ENCODE measurements at regions not wholly inside any gene's neighbourhood (a gene's known extent, or its start where the extent isn't known, plus 50 kb on each side); places are given as distances from the start of the nearest gene placed in this dataset.

DNA sequence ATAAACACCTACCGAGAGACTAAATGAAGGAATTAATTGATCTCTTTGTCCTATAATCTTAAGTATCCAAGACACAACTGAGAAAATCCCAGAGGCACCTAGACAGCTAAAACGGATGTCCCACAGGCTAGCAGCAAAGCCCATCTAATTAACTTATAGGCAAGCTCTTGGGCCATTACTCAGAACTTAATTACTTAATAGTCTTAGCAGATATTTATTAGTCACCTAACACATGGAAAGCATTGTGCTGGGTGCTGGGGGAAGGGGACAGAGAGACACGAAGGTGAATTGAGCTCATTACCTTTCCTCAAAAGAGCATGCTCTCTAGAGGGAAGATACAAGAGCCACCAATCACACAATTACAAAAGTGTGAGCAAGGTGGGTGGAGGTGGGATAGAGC, 189.8 kb upstream of the PROK2 start:
- DNase-seq (ENCODE audit: extremely low spot score in 2 of 2) = no peak
- no peaks in the 10 kb centered on the region for H3K27me3 ChIP-seq
- no peaks in the 10 kb centered on the region for H3K36me3 ChIP-seq
- H3K9me3 ChIP-seq = no peaks in the 10 kb centered on the region
- H3K27ac ChIP-seq = no peak overlapping the region
- intact Hi-C loops (cut with DNase I) = no loop called here
- H3K4me1 ChIP-seq = no peaks in the 10 kb centered on the region
- no peak for TF ChIP-seq POLR2AphosphoS5 (IDR thresholded peaks at IDR 0.05; ENCODE audit: insufficient read depth in 1 of 2, low read depth in 1 of 2)
- TF ChIP-seq, protein P1, sequence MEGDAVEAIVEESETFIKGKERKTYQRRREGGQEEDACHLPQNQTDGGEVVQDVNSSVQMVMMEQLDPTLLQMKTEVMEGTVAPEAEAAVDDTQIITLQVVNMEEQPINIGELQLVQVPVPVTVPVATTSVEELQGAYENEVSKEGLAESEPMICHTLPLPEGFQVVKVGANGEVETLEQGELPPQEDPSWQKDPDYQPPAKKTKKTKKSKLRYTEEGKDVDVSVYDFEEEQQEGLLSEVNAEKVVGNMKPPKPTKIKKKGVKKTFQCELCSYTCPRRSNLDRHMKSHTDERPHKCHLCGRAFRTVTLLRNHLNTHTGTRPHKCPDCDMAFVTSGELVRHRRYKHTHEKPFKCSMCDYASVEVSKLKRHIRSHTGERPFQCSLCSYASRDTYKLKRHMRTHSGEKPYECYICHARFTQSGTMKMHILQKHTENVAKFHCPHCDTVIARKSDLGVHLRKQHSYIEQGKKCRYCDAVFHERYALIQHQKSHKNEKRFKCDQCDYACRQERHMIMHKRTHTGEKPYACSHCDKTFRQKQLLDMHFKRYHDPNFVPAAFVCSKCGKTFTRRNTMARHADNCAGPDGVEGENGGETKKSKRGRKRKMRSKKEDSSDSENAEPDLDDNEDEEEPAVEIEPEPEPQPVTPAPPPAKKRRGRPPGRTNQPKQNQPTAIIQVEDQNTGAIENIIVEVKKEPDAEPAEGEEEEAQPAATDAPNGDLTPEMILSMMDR (IDR thresholded peaks at IDR 0.05) = no peak
- no peak for TF ChIP-seq POLR2A (IDR thresholded peaks at IDR 0.05)
- no peak overlapping the region for H3K4me3 ChIP-seq

DNA sequence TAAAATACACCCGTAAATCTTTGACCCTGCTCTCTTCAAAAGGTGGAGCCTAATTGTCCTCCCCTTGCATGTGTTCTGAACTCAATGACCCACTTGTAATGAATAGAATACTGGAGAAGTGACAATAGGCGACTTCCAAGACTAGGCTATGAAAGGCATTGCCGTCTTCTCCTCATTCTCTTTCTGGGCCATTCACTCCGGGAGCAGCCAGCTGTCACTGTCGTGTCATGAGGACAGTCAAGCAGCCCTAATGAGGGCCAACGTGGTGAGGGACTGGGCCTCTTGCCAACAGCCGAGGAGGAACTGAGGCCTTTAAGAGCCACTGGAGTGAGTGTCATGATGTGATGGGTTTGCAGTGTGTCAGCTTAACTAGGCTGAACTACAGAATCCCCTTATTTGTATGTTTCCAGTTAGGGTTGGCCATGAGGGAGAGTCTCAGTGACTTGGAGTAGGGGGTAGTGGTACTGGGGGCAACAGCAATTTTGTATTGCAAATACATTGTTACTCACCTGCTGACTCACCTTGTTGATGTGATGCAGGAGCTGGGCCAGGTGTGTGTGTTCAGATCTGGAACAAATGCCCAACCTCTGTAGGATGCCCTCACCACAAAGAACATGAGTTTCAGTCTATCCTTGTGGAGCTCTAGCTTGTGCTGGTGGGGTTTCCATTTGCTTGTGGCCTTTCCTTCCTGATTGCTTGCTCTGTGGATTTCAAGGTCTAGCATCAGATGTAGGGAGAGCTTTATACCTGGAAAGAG, 188.5 kb upstream of the PROK2 start:
- intact Hi-C loops (cut with DNase I) = no loop called here
- no peak for DNase-seq (ENCODE audit: extremely low spot score in 2 of 2)
- Histone ChIP-seq H3K27ac (no peak overlapping the region), H3K9me3 (no peaks in the 10 kb centered on the region), H3K36me3 (no peaks in the 10 kb centered on the region), H3K27me3 (no peaks in the 10 kb centered on the region), H3K4me1 (no peaks in the 10 kb centered on the region), H3K4me3 (no peak overlapping the region)
- TF ChIP-seq POLR2AphosphoS5 (IDR thresholded peaks at IDR 0.05; ENCODE audit: insufficient read depth in 1 of 2, low read depth in 1 of 2) = no peak
- TF ChIP-seq, protein P1 (IDR thresholded peaks at IDR 0.05) = no peak
- TF ChIP-seq POLR2A (IDR thresholded peaks at IDR 0.05) = no peak

DNA sequence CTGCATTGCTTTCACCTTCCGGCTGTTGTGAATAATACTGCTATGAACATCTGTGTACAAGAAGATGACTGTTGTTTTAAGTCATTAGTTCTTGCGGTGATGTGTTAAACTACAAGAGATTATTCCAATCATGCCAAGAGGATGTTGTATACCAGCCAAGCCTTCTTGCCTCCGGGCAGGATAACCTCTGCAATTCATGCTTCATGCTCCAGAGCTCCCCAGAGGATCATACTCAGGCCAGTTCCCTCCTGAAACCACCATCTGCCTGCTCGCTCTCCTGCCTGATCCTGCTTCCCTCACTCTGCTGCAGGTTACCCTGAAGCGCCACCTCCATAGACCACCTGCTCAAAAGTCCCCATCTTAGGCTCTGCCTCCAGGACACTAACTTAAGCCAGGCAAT, 187.1 kb upstream of the PROK2 start:
- Histone ChIP-seq H3K27me3 (no peaks in the 10 kb centered on the region), H3K27ac (no peak overlapping the region), H3K4me1 (no peaks in the 10 kb centered on the region), H3K9me3 (no peaks in the 10 kb centered on the region), H3K36me3 (no peaks in the 10 kb centered on the region), H3K4me3 (no peak overlapping the region)
- TF ChIP-seq, protein P1 (IDR thresholded peaks at IDR 0.05) = no peak
- TF ChIP-seq POLR2AphosphoS5 (IDR thresholded peaks at IDR 0.05; ENCODE audit: insufficient read depth in 1 of 2, low read depth in 1 of 2) (no peak), POLR2A (IDR thresholded peaks at IDR 0.05) (no peak)
- DNase-seq (ENCODE audit: extremely low spot score in 2 of 2) = no peak
- intact Hi-C loops (cut with DNase I) = no loop called here

DNA sequence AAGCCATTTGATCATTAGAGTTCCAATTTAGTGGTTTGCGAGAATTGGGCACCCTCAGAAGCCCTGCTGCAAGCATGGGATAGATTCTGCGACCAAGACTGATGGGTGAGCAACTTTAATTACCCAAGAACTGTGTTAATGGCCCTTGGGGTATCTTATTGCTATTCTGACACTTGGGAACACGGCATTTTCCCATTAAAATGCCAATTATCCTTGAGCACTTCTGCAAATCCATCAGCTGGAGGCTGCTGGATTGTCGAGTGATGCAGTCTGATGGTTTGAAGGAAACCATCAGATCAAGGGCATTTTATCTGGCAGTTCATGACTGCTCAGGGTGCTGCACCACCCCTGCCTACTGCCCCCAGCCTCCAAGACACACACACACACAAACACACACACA, 183.6 kb upstream of the PROK2 start:
- TF ChIP-seq, protein P1 (IDR thresholded peaks at IDR 0.05) = no peak
- TF ChIP-seq POLR2AphosphoS5 (IDR thresholded peaks at IDR 0.05; ENCODE audit: insufficient read depth in 1 of 2, low read depth in 1 of 2) (no peak), POLR2A (IDR thresholded peaks at IDR 0.05) (no peak)
- intact Hi-C loops (cut with DNase I) = no loop called here
- no peaks in the 10 kb centered on the region for H3K27me3 ChIP-seq
- no peaks in the 10 kb centered on the region for H3K4me1 ChIP-seq
- H3K36me3 ChIP-seq = no peaks in the 10 kb centered on the region
- H3K9me3 ChIP-seq = no peaks in the 10 kb centered on the region
- no peak overlapping the region for H3K27ac ChIP-seq
- no peak overlapping the region for H3K4me3 ChIP-seq
- no peak for DNase-seq (ENCODE audit: extremely low spot score in 2 of 2)

DNA sequence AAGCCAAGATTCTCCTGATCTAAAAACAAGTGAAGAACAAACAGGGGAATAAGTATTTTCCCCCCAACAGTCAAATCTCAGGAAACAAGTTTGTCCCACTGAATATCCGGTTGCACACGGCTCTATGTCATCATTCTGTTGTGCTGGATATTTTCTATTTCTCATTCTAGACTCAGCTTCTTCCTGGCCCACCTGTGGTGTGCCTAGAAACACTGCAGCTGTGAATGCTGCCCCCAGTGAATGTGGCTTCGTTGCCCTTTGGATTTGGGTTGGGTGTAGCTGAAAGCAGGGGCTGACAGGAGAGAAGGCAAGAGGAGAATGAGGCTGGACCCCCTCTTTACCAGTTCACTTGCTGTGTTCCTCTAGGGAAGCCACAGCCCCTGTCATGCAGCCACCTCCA, 181.2 kb upstream of the PROK2 start:
- TF ChIP-seq POLR2A (IDR thresholded peaks at IDR 0.05) (no peak), POLR2AphosphoS5 (IDR thresholded peaks at IDR 0.05; ENCODE audit: insufficient read depth in 1 of 2, low read depth in 1 of 2) (no peak)
- TF ChIP-seq, protein P1 (IDR thresholded peaks at IDR 0.05) = no peak
- no peaks in the 10 kb centered on the region for H3K27me3 ChIP-seq

More for the DNA sequence above, 181.2 kb upstream of the PROK2 start:
- no peak for DNase-seq (ENCODE audit: extremely low spot score in 2 of 2)
- Histone ChIP-seq H3K9me3 (no peaks in the 10 kb centered on the region), H3K4me3 (no peak overlapping the region), H3K36me3 (no peaks in the 10 kb centered on the region), H3K4me1 (no peaks in the 10 kb centered on the region), H3K27ac (no peak overlapping the region)
- intact Hi-C loops (cut with DNase I) = no loop called here

Measured in vagina (tissue), 2 donors.